Neural cell (in vitro differentiated cells): ENCODE measurements at regions not wholly inside any gene's neighbourhood (a gene's known extent, or its start where the extent isn't known, plus 50 kb on each side); places are given as distances from the start of the nearest gene placed in this dataset.

Experiments used
- H2AFZ ChIP-seq: fragments of 200-600, 300-800 bp; sonication (generic), shearing (Covaris generic); 2 replicates; pipeline ENCODE4 v1.6.0; 2014; ENCODE audit warnings: low read depth, mild to moderate bottlenecking, antibody characterized with exemption, low read length, moderate library complexity
- H3F3A ChIP-seq: fragments of 200-600 bp; shearing (Covaris generic); 2 replicates; pipeline ENCODE4 v1.6.1; 2016; ENCODE audit warnings: mild to moderate bottlenecking, moderate library complexity, mixed read lengths, antibody characterized with exemption, low read length; ENCODE audit not compliant: insufficient read depth, poor library complexity, severe bottlenecking
- H3K27ac ChIP-seq: fragments of 200-600, 300-800 bp; sonication (generic), shearing (Covaris generic); 2 replicates; pipeline ENCODE4 v1.5.1; 2014; ENCODE audit warnings: mild to moderate bottlenecking, low read length, moderate library complexity
- H3K27me3 ChIP-seq: fragments of 300-800, 200-600 bp; sonication (generic), shearing (Covaris generic); 2 replicates; pipeline ENCODE4 v1.6.0; 2014; ENCODE audit warnings: mild to moderate bottlenecking, low read depth, low read length, moderate library complexity; ENCODE audit not compliant: insufficient read depth
- H3K36me3 ChIP-seq: fragments of 300-800, 200-600 bp; sonication (generic), shearing (Covaris generic); 2 replicates; pipeline ENCODE4 v1.5.1; 2014; ENCODE audit warnings: mild to moderate bottlenecking, antibody characterized with exemption, low read length, moderate library complexity; ENCODE audit not compliant: insufficient read depth
- H3K4me2 ChIP-seq: fragments of 300-800, 200-600 bp; sonication (generic), shearing (Covaris generic); 2 replicates; pipeline ENCODE4 v1.6.0; 2014; ENCODE audit warnings: mild to moderate bottlenecking, low read length
- H3K4me3 ChIP-seq: fragments of 300-800, 200-600 bp; sonication (generic), shearing (Covaris generic); 2 replicates; pipeline ENCODE4 v1.5.1; 2014; ENCODE audit warnings: mild to moderate bottlenecking, low read length, moderate library complexity
- H3K79me2 ChIP-seq: fragments of 200-600 bp; shearing (Covaris generic); replicated peaks from 2 replicates; pipeline ENCODE4 v1.6.0; 2014; ENCODE audit warnings: mild to moderate bottlenecking, low read length, moderate library complexity; ENCODE audit not compliant: insufficient read depth
- H3K9ac ChIP-seq: fragments of 300-800, 200-600 bp; sonication (generic), shearing (Covaris generic); 2 replicates; pipeline ENCODE4 v1.6.1; 2016; ENCODE audit warnings: mild to moderate bottlenecking, low read length, mixed read lengths
- H3K9me2 ChIP-seq: fragments of 200-600 bp; shearing (Covaris generic); 2 replicates; pipeline ENCODE4 v1.6.1; 2016; ENCODE audit warnings: mild to moderate bottlenecking, low read length, mixed read lengths; ENCODE audit not compliant: insufficient read depth
- H3K9me3 ChIP-seq: fragments of 200-600, 300-800 bp; sonication (generic), shearing (Covaris generic); 2 replicates; pipeline ENCODE4 v1.6.1; 2016; ENCODE audit warnings: mild to moderate bottlenecking, mixed run types, low read length, moderate library complexity, mixed read lengths
- H4K20me1 ChIP-seq: fragments of 200-600 bp; shearing (Covaris generic); 2 replicates; pipeline ENCODE4 v1.6.1; 2016; ENCODE audit warnings: mild to moderate bottlenecking, mixed run types; ENCODE audit not compliant: insufficient read depth
- EP300 ChIP-seq: fragments of 450-650 bp; conservative IDR thresholded peaks from 2 replicates; pipeline ENCODE4 v1.6.1; 2014; ENCODE audit warnings: antibody characterized with exemption, mild to moderate bottlenecking, moderate library complexity; ENCODE audit not compliant: poor library complexity, severe bottlenecking
- EZH2 ChIP-seq: fragments of 200-600, 300-800 bp; shearing (Covaris generic), sonication (generic); IDR thresholded peaks from 2 replicates; pipeline ENCODE4 v1.6.1; 2014; ENCODE audit warnings: antibody characterized with exemption, low read length, borderline replicate concordance, mild to moderate bottlenecking; ENCODE audit not compliant: insufficient read depth, poor library complexity, severe bottlenecking
- MXI1 ChIP-seq: fragments of 450-650 bp; conservative IDR thresholded peaks from 2 replicates; pipeline ENCODE4 v1.6.1; 2014; ENCODE audit warnings: antibody characterized with exemption, mild to moderate bottlenecking; ENCODE audit not compliant: poor library complexity, severe bottlenecking
- POLR2AphosphoS5 ChIP-seq: IDR thresholded peaks from 2 replicates; pipeline ENCODE4 v1.6.1; 2012
- RAD21 ChIP-seq: fragments of 450-650 bp; conservative IDR thresholded peaks from 2 replicates; pipeline ENCODE4 v1.6.1; 2014; ENCODE audit warnings: antibody characterized with exemption, mild to moderate bottlenecking, moderate library complexity
- SMC3 ChIP-seq: fragments of 450-650 bp; conservative IDR thresholded peaks from 2 replicates; pipeline ENCODE4 v1.6.1; 2014; ENCODE audit warnings: antibody characterized with exemption, mild to moderate bottlenecking, moderate library complexity; ENCODE audit not compliant: poor library complexity
- TAF1 ChIP-seq: IDR thresholded peaks from 2 replicates; pipeline ENCODE4 v1.6.1; 2012; ENCODE audit warnings: low read depth
- TF ChIP-seq, protein P1 (sequence below): fragments of 450-650 bp; IDR thresholded peaks from 2 replicates; pipeline ENCODE4 v1.5.1; 2014; ENCODE audit warnings: antibody characterized with exemption, mild to moderate bottlenecking, moderate library complexity; ENCODE audit not compliant: poor library complexity, severe bottlenecking
- TF ChIP-seq, protein P2 (sequence below): IDR thresholded peaks from 2 replicates; pipeline ENCODE4 v1.6.1; 2012; ENCODE audit warnings: borderline replicate concordance

- H3F3A ChIP-seq = no peaks in the 10 kb centered on the region
- no peak overlapping the region for H3K4me2 ChIP-seq
- no peaks in the 10 kb centered on the region for H3K9me3 ChIP-seq
- TF ChIP-seq RAD21 (no peak), EP300 (no peak), SMC3 (no peak), MXI1 (no peak), POLR2AphosphoS5 (no peak), EZH2 (no peak), TAF1 (no peak)
- TF ChIP-seq, protein P1, sequence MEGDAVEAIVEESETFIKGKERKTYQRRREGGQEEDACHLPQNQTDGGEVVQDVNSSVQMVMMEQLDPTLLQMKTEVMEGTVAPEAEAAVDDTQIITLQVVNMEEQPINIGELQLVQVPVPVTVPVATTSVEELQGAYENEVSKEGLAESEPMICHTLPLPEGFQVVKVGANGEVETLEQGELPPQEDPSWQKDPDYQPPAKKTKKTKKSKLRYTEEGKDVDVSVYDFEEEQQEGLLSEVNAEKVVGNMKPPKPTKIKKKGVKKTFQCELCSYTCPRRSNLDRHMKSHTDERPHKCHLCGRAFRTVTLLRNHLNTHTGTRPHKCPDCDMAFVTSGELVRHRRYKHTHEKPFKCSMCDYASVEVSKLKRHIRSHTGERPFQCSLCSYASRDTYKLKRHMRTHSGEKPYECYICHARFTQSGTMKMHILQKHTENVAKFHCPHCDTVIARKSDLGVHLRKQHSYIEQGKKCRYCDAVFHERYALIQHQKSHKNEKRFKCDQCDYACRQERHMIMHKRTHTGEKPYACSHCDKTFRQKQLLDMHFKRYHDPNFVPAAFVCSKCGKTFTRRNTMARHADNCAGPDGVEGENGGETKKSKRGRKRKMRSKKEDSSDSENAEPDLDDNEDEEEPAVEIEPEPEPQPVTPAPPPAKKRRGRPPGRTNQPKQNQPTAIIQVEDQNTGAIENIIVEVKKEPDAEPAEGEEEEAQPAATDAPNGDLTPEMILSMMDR = no peak
- TF ChIP-seq, protein P2, sequence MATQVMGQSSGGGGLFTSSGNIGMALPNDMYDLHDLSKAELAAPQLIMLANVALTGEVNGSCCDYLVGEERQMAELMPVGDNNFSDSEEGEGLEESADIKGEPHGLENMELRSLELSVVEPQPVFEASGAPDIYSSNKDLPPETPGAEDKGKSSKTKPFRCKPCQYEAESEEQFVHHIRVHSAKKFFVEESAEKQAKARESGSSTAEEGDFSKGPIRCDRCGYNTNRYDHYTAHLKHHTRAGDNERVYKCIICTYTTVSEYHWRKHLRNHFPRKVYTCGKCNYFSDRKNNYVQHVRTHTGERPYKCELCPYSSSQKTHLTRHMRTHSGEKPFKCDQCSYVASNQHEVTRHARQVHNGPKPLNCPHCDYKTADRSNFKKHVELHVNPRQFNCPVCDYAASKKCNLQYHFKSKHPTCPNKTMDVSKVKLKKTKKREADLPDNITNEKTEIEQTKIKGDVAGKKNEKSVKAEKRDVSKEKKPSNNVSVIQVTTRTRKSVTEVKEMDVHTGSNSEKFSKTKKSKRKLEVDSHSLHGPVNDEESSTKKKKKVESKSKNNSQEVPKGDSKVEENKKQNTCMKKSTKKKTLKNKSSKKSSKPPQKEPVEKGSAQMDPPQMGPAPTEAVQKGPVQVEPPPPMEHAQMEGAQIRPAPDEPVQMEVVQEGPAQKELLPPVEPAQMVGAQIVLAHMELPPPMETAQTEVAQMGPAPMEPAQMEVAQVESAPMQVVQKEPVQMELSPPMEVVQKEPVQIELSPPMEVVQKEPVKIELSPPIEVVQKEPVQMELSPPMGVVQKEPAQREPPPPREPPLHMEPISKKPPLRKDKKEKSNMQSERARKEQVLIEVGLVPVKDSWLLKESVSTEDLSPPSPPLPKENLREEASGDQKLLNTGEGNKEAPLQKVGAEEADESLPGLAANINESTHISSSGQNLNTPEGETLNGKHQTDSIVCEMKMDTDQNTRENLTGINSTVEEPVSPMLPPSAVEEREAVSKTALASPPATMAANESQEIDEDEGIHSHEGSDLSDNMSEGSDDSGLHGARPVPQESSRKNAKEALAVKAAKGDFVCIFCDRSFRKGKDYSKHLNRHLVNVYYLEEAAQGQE = no peak
- H4K20me1 ChIP-seq = no peaks in the 10 kb centered on the region
- no peak overlapping the region for H3K4me3 ChIP-seq
- H3K9ac ChIP-seq = no peak overlapping the region
- no peak overlapping the region for H3K27ac ChIP-seq
- H3K36me3 ChIP-seq = no peaks in the 10 kb centered on the region
- no peak overlapping the region for H2AFZ ChIP-seq
- no peaks in the 10 kb centered on the region for H3K27me3 ChIP-seq
- no peaks in the 10 kb centered on the region for H3K9me2 ChIP-seq
- H3K79me2 ChIP-seq = no peaks in the 10 kb centered on the region
Measured at GRCh38 chr2:142687075-142687474, 190.4 kb upstream of the KYNU start.

DNA sequence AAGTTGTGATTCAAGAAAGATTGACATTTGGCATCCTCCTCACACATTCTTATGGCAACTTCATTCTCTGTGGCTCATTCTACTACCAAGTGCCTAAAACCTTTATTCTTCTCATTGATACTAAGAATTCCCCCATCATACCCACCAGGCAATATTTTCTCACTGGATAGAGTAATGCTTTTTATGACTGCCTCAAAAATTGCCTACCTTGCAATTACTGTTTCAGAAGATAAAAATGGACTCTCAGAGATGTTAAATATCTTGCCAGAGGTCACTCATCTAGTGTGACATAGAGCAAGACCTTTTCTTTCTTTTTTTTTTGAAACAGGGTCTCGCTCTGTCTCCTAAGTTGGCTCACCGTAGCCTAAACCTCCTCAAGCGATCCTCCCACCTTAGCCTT lies 192.8 kb upstream of the KYNU start:
- TF ChIP-seq, protein P2 = no peak
- TF ChIP-seq, protein P1 = no peak
- no peak for TF ChIP-seq TAF1
- TF ChIP-seq EZH2 = no peak
- TF ChIP-seq RAD21 = no peak
- no peak for TF ChIP-seq MXI1
- TF ChIP-seq SMC3 = no peak
- TF ChIP-seq POLR2AphosphoS5 = no peak
- TF ChIP-seq EP300 = no peak
- H2AFZ ChIP-seq = no peak overlapping the region
- H3K4me3 ChIP-seq = no peak overlapping the region
- no peaks in the 10 kb centered on the region for H3F3A ChIP-seq
- H3K79me2 ChIP-seq = no peaks in the 10 kb centered on the region
- H3K27ac ChIP-seq = no peak overlapping the region
- no peaks in the 10 kb centered on the region for H3K36me3 ChIP-seq
- H3K27me3 ChIP-seq = no peaks in the 10 kb centered on the region
- H3K9ac ChIP-seq = no peak overlapping the region
- H3K4me2 ChIP-seq = no peak overlapping the region
- no peaks in the 10 kb centered on the region for H3K9me3 ChIP-seq
- no peaks in the 10 kb centered on the region for H3K9me2 ChIP-seq
- no peaks in the 10 kb centered on the region for H4K20me1 ChIP-seq
